SU-DHL-6 (cell line): ENCODE measurements at regions not wholly inside any gene's neighbourhood (a gene's known extent, or its start where the extent isn't known, plus 50 kb on each side); places are given as distances from the start of the nearest gene placed in this dataset.

Experiments
- H2AFZ ChIP-seq: fragments of 200-600 bp; sonication (generic); 2 replicates; pipeline ENCODE4 v1.6.1; 2014; ENCODE audit warnings: low read depth, mild to moderate bottlenecking, moderate library complexity, mixed read lengths, antibody characterized with exemption, low read length; ENCODE audit not compliant: severe bottlenecking
- H3F3A ChIP-seq: fragments of 200-600 bp; shearing (Covaris generic); 2 replicates; pipeline ENCODE4 v1.6.0; 2016; ENCODE audit warnings: antibody characterized with exemption, mild to moderate bottlenecking; ENCODE audit not compliant: insufficient read depth
- H3K27ac ChIP-seq: fragments of 200-600 bp; sonication (generic); 2 replicates; pipeline ENCODE4 v1.5.1; 2016; ENCODE audit warnings: low read depth, mild to moderate bottlenecking, low read length, moderate library complexity, mixed read lengths
- H3K27me3 ChIP-seq: fragments of 200-600 bp; sonication (generic), shearing (Covaris generic); 2 replicates; pipeline ENCODE4 v1.6.0; 2014; ENCODE audit warnings: mild to moderate bottlenecking, low read length
- H3K36me3 ChIP-seq: fragments of 200-600 bp; sonication (generic); 2 replicates; pipeline ENCODE4 v1.6.1; 2014; ENCODE audit warnings: mild to moderate bottlenecking, low read length, mixed read lengths
- H3K4me2 ChIP-seq: fragments of 300-600, 200-600 bp; shearing (Covaris generic), sonication (generic); 2 replicates; pipeline ENCODE4 v1.6.0; 2014; ENCODE audit warnings: low read length, low read depth, mild to moderate bottlenecking; ENCODE audit not compliant: poor library complexity, severe bottlenecking
- H3K4me3 ChIP-seq: fragments of 200-600 bp; sonication (generic); 2 replicates; pipeline ENCODE4 v1.5.1; 2014; ENCODE audit warnings: antibody characterized with exemption, low read length, mild to moderate bottlenecking, mixed read lengths; ENCODE audit not compliant: insufficient read depth, poor library complexity, severe bottlenecking
- H3K79me2 ChIP-seq: fragments of 200-600 bp; sonication (generic); 2 replicates; pipeline ENCODE4 v1.6.1; 2014; ENCODE audit warnings: mild to moderate bottlenecking, low read length, moderate library complexity; ENCODE audit not compliant: insufficient read depth
- H3K9ac ChIP-seq: fragments of 200-600 bp; sonication (generic); 2 replicates; pipeline ENCODE4 v1.7.0; 2014; ENCODE audit warnings: mild to moderate bottlenecking, low read length
- H3K9me2 ChIP-seq: fragments of 200-600 bp; sonication (generic); replicated peaks from 2 replicates; pipeline ENCODE4 v1.6.1; 2014; ENCODE audit warnings: low read length; ENCODE audit not compliant: insufficient read depth
- H3K9me3 ChIP-seq: fragments of 200-600 bp; sonication (generic); 2 replicates; pipeline ENCODE4 v1.6.1; 2014; ENCODE audit warnings: low read length, mixed read lengths; ENCODE audit not compliant: insufficient read depth
- H4K20me1 ChIP-seq: fragments of 200-600 bp; sonication (generic); 2 replicates; pipeline ENCODE4 v1.6.1; 2014; ENCODE audit warnings: low read depth, mild to moderate bottlenecking, antibody characterized with exemption, low read length, moderate library complexity, mixed read lengths
- EZH2phosphoT487 ChIP-seq: fragments of 200-600 bp; sonication (generic), shearing (Covaris generic); conservative IDR thresholded peaks from 2 replicates; pipeline ENCODE4 v1.6.1; 2018; ENCODE audit warnings: mild to moderate bottlenecking, antibody characterized with exemption, low read length, moderate library complexity, mixed read lengths
- TF ChIP-seq, protein P1 (sequence below): fragments of 200-600 bp; sonication (generic); IDR thresholded peaks from one replicate; pipeline ENCODE4 v1.5.1; 2017; ENCODE audit warnings: antibody characterized with exemption, mild to moderate bottlenecking, low read length, moderate library complexity; ENCODE audit not compliant: insufficient read depth, poor library complexity, severe bottlenecking

GRCh38 chr5:174642816-174643405, 81.5 kb upstream of the MSX2 start:
- Histone ChIP-seq H3F3A (no peaks in the 10 kb centered on the region), H3K27me3 (no peaks in the 10 kb centered on the region), H4K20me1 (no peaks in the 10 kb centered on the region), H2AFZ (no peak overlapping the region), H3K9ac (no peak overlapping the region), H3K27ac (no peak overlapping the region), H3K9me3 (no peaks in the 10 kb centered on the region), H3K9me2 (no peaks in the 10 kb centered on the region), H3K79me2 (no peaks in the 10 kb centered on the region), H3K4me3 (no peak overlapping the region), H3K4me2 (no peak overlapping the region), H3K36me3 (no peaks in the 10 kb centered on the region)
- TF ChIP-seq EZH2phosphoT487 = no peak
- TF ChIP-seq, protein P1, sequence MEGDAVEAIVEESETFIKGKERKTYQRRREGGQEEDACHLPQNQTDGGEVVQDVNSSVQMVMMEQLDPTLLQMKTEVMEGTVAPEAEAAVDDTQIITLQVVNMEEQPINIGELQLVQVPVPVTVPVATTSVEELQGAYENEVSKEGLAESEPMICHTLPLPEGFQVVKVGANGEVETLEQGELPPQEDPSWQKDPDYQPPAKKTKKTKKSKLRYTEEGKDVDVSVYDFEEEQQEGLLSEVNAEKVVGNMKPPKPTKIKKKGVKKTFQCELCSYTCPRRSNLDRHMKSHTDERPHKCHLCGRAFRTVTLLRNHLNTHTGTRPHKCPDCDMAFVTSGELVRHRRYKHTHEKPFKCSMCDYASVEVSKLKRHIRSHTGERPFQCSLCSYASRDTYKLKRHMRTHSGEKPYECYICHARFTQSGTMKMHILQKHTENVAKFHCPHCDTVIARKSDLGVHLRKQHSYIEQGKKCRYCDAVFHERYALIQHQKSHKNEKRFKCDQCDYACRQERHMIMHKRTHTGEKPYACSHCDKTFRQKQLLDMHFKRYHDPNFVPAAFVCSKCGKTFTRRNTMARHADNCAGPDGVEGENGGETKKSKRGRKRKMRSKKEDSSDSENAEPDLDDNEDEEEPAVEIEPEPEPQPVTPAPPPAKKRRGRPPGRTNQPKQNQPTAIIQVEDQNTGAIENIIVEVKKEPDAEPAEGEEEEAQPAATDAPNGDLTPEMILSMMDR = no peak

GRCh38 chr5:174644436-174644835, 79.9 kb upstream of the MSX2 start:
- no peak for TF ChIP-seq EZH2phosphoT487
- TF ChIP-seq, protein P1 = no peak
- no peaks in the 10 kb centered on the region for H3K27me3 ChIP-seq

DNA sequence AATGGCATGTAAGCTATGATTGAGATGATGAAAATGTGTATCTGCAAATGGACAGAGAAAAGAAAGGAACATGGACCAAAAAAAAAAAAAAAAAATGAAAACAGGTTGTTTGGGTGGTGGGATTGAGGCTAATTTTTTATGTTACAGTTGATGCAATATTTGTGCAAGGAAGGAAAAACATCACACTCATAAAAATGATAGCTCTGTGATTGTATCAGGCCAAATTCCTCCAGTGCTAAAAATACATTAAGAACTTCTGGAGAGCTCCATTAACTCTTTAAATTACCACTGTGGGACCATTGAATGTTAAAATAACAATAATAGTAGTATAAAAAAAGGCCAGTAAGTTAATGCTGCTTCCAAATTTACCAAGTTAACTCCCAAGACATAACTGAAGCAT, 79.5 kb upstream of the MSX2 start:
- Histone ChIP-seq H3K9me2 (no peaks in the 10 kb centered on the region), H3F3A (no peaks in the 10 kb centered on the region), H4K20me1 (no peaks in the 10 kb centered on the region), H3K9ac (no peak overlapping the region), H3K79me2 (no peaks in the 10 kb centered on the region), H3K27me3 (no peaks in the 10 kb centered on the region), H3K4me2 (no peak overlapping the region), H3K27ac (no peak overlapping the region), H3K4me3 (no peak overlapping the region), H3K36me3 (no peaks in the 10 kb centered on the region), H3K9me3 (no peaks in the 10 kb centered on the region), H2AFZ (no peak overlapping the region)
- TF ChIP-seq EZH2phosphoT487 = no peak
- TF ChIP-seq, protein P1 = no peak

More at GRCh38 chr5:174644436-174644835, 79.9 kb upstream of the MSX2 start:
- no peak overlapping the region for H3K4me3 ChIP-seq
- no peak overlapping the region for H3K9ac ChIP-seq
- H3K9me2 ChIP-seq = no peaks in the 10 kb centered on the region
- no peak overlapping the region for H3K4me2 ChIP-seq
- H4K20me1 ChIP-seq = no peaks in the 10 kb centered on the region
- no peaks in the 10 kb centered on the region for H3K9me3 ChIP-seq
- H3K36me3 ChIP-seq = no peaks in the 10 kb centered on the region
- no peak overlapping the region for H3K27ac ChIP-seq
- no peaks in the 10 kb centered on the region for H3F3A ChIP-seq
- no peak overlapping the region for H2AFZ ChIP-seq
- H3K79me2 ChIP-seq = no peaks in the 10 kb centered on the region
